Stomach (tissue), 8 donors: ENCODE measurements at regions not wholly inside any gene's neighbourhood (a gene's known extent, or its start where the extent isn't known, plus 50 kb on each side); places are given as distances from the start of the nearest gene placed in this dataset.

Experiments
- DNase-seq, 2 donors: peaks; one replicate each; pipeline versions ENCODE4 v3.0.0 to v3.0.0-alpha.2; 2013 to 2019
- H3K27ac ChIP-seq, 5 donors: fragments of 200-600 bp in 4 of 5; sonication (generic) in 4 of 5; one replicate each; pipeline ENCODE4 v1.5.1; 2013 to 2019; ENCODE audit warnings: mild to moderate bottlenecking in 1 of 5, moderate library complexity in 1 of 5
- H3K27me3 ChIP-seq, 3 donors: fragments of 200-600 bp; sonication (generic); one replicate each; pipeline ENCODE4 v1.5.1; 2017 to 2019; ENCODE audit warnings: mixed run types in 1 of 3
- H3K36me3 ChIP-seq, 4 donors: fragments of 200-600 bp; sonication (generic); 1 replicate in 3 of 4; 2 replicates in 1 of 4; pipeline ENCODE4 v1.5.1; 2016 to 2019
- H3K4me1 ChIP-seq, 4 donors: fragments of 200-600 bp; sonication (generic); one replicate each; pipeline ENCODE4 v1.5.1; 2016 to 2019
- H3K4me3 ChIP-seq, 4 donors: fragments of 200-600 bp; sonication (generic) in 3 of 4; one replicate each; pipeline ENCODE4 v1.5.1; 2016 to 2019; ENCODE audit warnings: mild to moderate bottlenecking in 1 of 4
- H3K9me3 ChIP-seq, 4 donors: fragments of 200-600 bp; sonication (generic); one replicate each; pipeline ENCODE4 v1.5.1; 2016 to 2019
- CTCF ChIP-seq, 7 experiments: fragments of 450-650 bp in 4 of 7; fragments of 200-600 bp in 3 of 7; sonication (generic) in 3 of 7; IDR thresholded peaks; one replicate each; pipeline ENCODE4 v1.5.1; 2016 to 2019; ENCODE audit warnings: antibody characterized with exemption in 7 of 7, control low read depth in 2 of 7, mild to moderate bottlenecking in 1 of 7
- EP300 ChIP-seq: sonication (generic); formaldehyde crosslinking; IDR thresholded peaks from one replicate; pipeline ENCODE4 v1.6.1; 2017; ENCODE audit warnings: antibody characterized with exemption
- POLR2A ChIP-seq, 4 donors: fragments of 450-650 bp; IDR thresholded peaks; one replicate each; pipeline ENCODE4 v1.6.1; 2016; ENCODE audit warnings: antibody characterized with exemption in 4 of 4, control low read depth in 2 of 4, mild to moderate bottlenecking in 1 of 4, moderate library complexity in 1 of 4
- POLR2AphosphoS5 ChIP-seq, 3 donors: sonication (generic); formaldehyde crosslinking; IDR thresholded peaks; one replicate each; pipeline ENCODE4 v1.6.1; 2016; ENCODE audit warnings: antibody characterized with exemption in 3 of 3
- WGBS, 5 donors: extraction: QIAGEN DNeasy Blood & Tissue Kit in 3 of 5; methylation state at CpG; one replicate each; pipeline versions ENCODE4 v1.1.5 to v1.1.7; 2013 to 2018; 5-methylcytosine and 5-hydroxymethylcytosine counted together
- intact Hi-C: fragments of 100-400 bp; cut with DNase I; formaldehyde crosslinking; loops from one replicate; pipeline ENCODE4 v1.15.1; 2023; ENCODE audit warnings: low total_unique reads
- donor health status: healthy with polysubstance abuse.
- donor health status: Bipolar disorder and iron deficiency.
- donor health status: healthy.

- H3K4me1 ChIP-seq: no peaks in the 10 kb centered on the region
- H3K36me3 ChIP-seq: no peaks in the 10 kb centered on the region
- DNase-seq: no peak
- H3K27ac ChIP-seq: no peak overlapping the region
- no peaks in the 10 kb centered on the region for H3K27me3 ChIP-seq
- H3K4me3 ChIP-seq: no peak overlapping the region
- intact Hi-C loops: no loop called here
- 51 to 76% (median 68%) methylated on average over 3 of the region's 3 CpGs for WGBS, 5 donors
- no peaks in the 10 kb centered on the region for H3K9me3 ChIP-seq
- TF ChIP-seq CTCF (IDR thresholded peaks at IDR 0.05): no peak
- no peak for TF ChIP-seq EP300
- no peak for TF ChIP-seq POLR2A (IDR thresholded peaks at IDR 0.05)
- TF ChIP-seq POLR2AphosphoS5 (IDR thresholded peaks at IDR 0.05): no peak
These were observed 1311.5 kb upstream of the GJE1 start for GRCh38 chr6:140821196-140821595.

- no peak for TF ChIP-seq EP300
- TF ChIP-seq CTCF (IDR thresholded peaks at IDR 0.05): no peak
- TF ChIP-seq POLR2AphosphoS5 (IDR thresholded peaks at IDR 0.05): no peak
- TF ChIP-seq POLR2A (IDR thresholded peaks at IDR 0.05): no peak
- intact Hi-C loops: no loop called here
- 44 to 69% (median 55%) methylated on average over 3 of the region's 3 CpGs for WGBS, 5 donors
These were observed 1315.5 kb upstream of the GJE1 start for GRCh38 chr6:140817176-140817575.

GRCh38 chr6:140816681-140817080 lies 1316.0 kb upstream of the GJE1 start:
- H3K4me1 ChIP-seq: no peaks in the 10 kb centered on the region
- no peak for DNase-seq
- WGBS, 5 donors: 68 to 81% (median 75%) methylated on average over 3 of the region's 3 CpGs
- no peak overlapping the region for H3K4me3 ChIP-seq
- H3K27me3 ChIP-seq: no peaks in the 10 kb centered on the region
- H3K9me3 ChIP-seq: no peaks in the 10 kb centered on the region
- no peak overlapping the region for H3K27ac ChIP-seq
- TF ChIP-seq CTCF (IDR thresholded peaks at IDR 0.05): no peak
- no peak for TF ChIP-seq POLR2AphosphoS5 (IDR thresholded peaks at IDR 0.05)
- no peak for TF ChIP-seq POLR2A (IDR thresholded peaks at IDR 0.05)
- no peak for TF ChIP-seq EP300
- intact Hi-C loops: no loop called here
- no peaks in the 10 kb centered on the region for H3K36me3 ChIP-seq

More at GRCh38 chr6:140817176-140817575, 1315.5 kb upstream of the GJE1 start:
- H3K27me3 ChIP-seq: no peaks in the 10 kb centered on the region
- H3K4me3 ChIP-seq: no peak overlapping the region
- DNase-seq: no peak
- no peaks in the 10 kb centered on the region for H3K9me3 ChIP-seq
- no peaks in the 10 kb centered on the region for H3K4me1 ChIP-seq
- no peak overlapping the region for H3K27ac ChIP-seq
- H3K36me3 ChIP-seq: no peaks in the 10 kb centered on the region

- WGBS, 5 donors: 77 to 90% (median 80%) methylated on average over 2 of the region's 2 CpGs
- Histone ChIP-seq H3K27me3 (no peaks in the 10 kb centered on the region), H3K9me3 (peaks cover 0 to 7% (median 0%) of the 10 kb centered on the region in 4 donors), H3K4me1 (no peaks in the 10 kb centered on the region), H3K4me3 (no peak overlapping the region), H3K27ac (no peak overlapping the region), H3K36me3 (no peaks in the 10 kb centered on the region)
- no peak for TF ChIP-seq POLR2AphosphoS5 (IDR thresholded peaks at IDR 0.05)
- TF ChIP-seq EP300: no peak
- DNase-seq: no peak
- intact Hi-C loops: no loop called here
These were observed 1320.1 kb upstream of the GJE1 start for GRCh38 chr6:140812636-140813035.

GRCh38 chr6:140811642-140812041 lies 1321.1 kb upstream of the GJE1 start:
- intact Hi-C loops: no loop called here
- Histone ChIP-seq H3K27me3 (no peaks in the 10 kb centered on the region), H3K4me3 (no peak overlapping the region), H3K36me3 (no peaks in the 10 kb centered on the region), H3K27ac (no peak overlapping the region), H3K4me1 (no peaks in the 10 kb centered on the region), H3K9me3 (peaks cover 0 to 7% (median 0%) of the 10 kb centered on the region in 4 donors)
- no peak for DNase-seq
- TF ChIP-seq POLR2A (IDR thresholded peaks at IDR 0.05): no peak
- no peak for TF ChIP-seq POLR2AphosphoS5 (IDR thresholded peaks at IDR 0.05)
- TF ChIP-seq EP300: no peak
- WGBS, 5 donors: 81 to 94% (median 87%) methylated on average over 4 of the region's 4 CpGs
